Neutrophil (primary cell): ENCODE measurements at regions not wholly inside any gene's neighbourhood (a gene's known extent, or its start where the extent isn't known, plus 50 kb on each side); places are given as distances from the start of the nearest gene placed in this dataset.

Source experiments
- H3K27ac ChIP-seq: fragments of 200-600 bp; sonication (generic); 2 replicates; pipeline ENCODE4 v1.5.1; 2016; ENCODE audit warnings: mild to moderate bottlenecking, moderate library complexity
- H3K27me3 ChIP-seq: fragments of 200-600 bp; sonication (generic); 2 replicates; pipeline ENCODE4 v1.6.0; 2016; ENCODE audit warnings: mild to moderate bottlenecking
- H3K36me3 ChIP-seq: fragments of 200-600 bp; sonication (generic); 2 replicates; pipeline ENCODE4 v1.5.1; 2017
- H3K4me1 ChIP-seq, 2 experiments: fragments of 200-600 bp in 1 of 2; sonication (generic) in 1 of 2; 1 replicate in 1 of 2; 2 replicates in 1 of 2; pipeline versions ENCODE4 v1.5.1 to v1.6.1; 2013 to 2016; ENCODE audit warnings: low read depth in 1 of 2, low read length in 1 of 2, mild to moderate bottlenecking in 1 of 2, moderate library complexity in 1 of 2; ENCODE audit not compliant: control insufficient read depth in 1 of 2, insufficient read depth in 1 of 2
- H3K4me3 ChIP-seq, 2 experiments: fragments of 200-600 bp in 1 of 2; sonication (generic) in 1 of 2; 1 replicate in 1 of 2; 2 replicates in 1 of 2; pipeline ENCODE4 v1.5.1; 2013 to 2016; ENCODE audit warnings: low read depth in 1 of 2, low read length in 1 of 2, mild to moderate bottlenecking in 1 of 2, moderate library complexity in 1 of 2
- H3K9me3 ChIP-seq: fragments of 200-600 bp; sonication (generic); 2 replicates; pipeline ENCODE4 v1.5.1; 2016
- CTCF ChIP-seq: fragments of 200-600 bp; sonication (generic); IDR thresholded peaks from 2 replicates; pipeline ENCODE4 v1.5.1; 2016; ENCODE audit warnings: antibody characterized with exemption

- H3K27me3 ChIP-seq: no peaks in the 10 kb centered on the region
- no peak overlapping the region for H3K4me3 ChIP-seq
- H3K4me1 ChIP-seq: no peaks in the 10 kb centered on the region
- no peak overlapping the region for H3K27ac ChIP-seq
- H3K9me3 ChIP-seq: no peaks in the 10 kb centered on the region
- H3K36me3 ChIP-seq: no peaks in the 10 kb centered on the region
- no peak for TF ChIP-seq CTCF
Observed at GRCh38 chr16:80233097-80233835, 307.5 kb upstream of the DYNLRB2 start.

GRCh38 chr16:80231888-80232287 is 308.9 kb upstream of the DYNLRB2 start:
- Histone ChIP-seq H3K9me3 (no peaks in the 10 kb centered on the region), H3K4me1 (no peaks in the 10 kb centered on the region), H3K4me3 (no peak overlapping the region), H3K27ac (no peak overlapping the region), H3K27me3 (no peaks in the 10 kb centered on the region), H3K36me3 (no peaks in the 10 kb centered on the region)
- no peak for TF ChIP-seq CTCF

- H3K27ac ChIP-seq: no peak overlapping the region
- no peaks in the 10 kb centered on the region for H3K27me3 ChIP-seq
- H3K4me3 ChIP-seq: no peak overlapping the region
- H3K4me1 ChIP-seq: no peaks in the 10 kb centered on the region
- no peaks in the 10 kb centered on the region for H3K36me3 ChIP-seq
- no peak for TF ChIP-seq CTCF
- no peaks in the 10 kb centered on the region for H3K9me3 ChIP-seq
Observed at GRCh38 chr16:80231121-80231520, 309.7 kb upstream of the DYNLRB2 start.

GRCh38 chr16:80230328-80231120 is 310.3 kb upstream of the DYNLRB2 start:
- Histone ChIP-seq H3K9me3 (no peaks in the 10 kb centered on the region), H3K27me3 (no peaks in the 10 kb centered on the region), H3K36me3 (no peaks in the 10 kb centered on the region), H3K27ac (no peak overlapping the region), H3K4me1 (no peaks in the 10 kb centered on the region), H3K4me3 (no peak overlapping the region)
- TF ChIP-seq CTCF: no peak

- Histone ChIP-seq H3K27ac (no peak overlapping the region), H3K9me3 (no peaks in the 10 kb centered on the region), H3K4me1 (no peaks in the 10 kb centered on the region), H3K27me3 (no peaks in the 10 kb centered on the region), H3K36me3 (no peaks in the 10 kb centered on the region), H3K4me3 (no peak overlapping the region)
- no peak for TF ChIP-seq CTCF
Observed at GRCh38 chr16:80226499-80226898, 314.3 kb upstream of the DYNLRB2 start.
